Endothelial cell (in vitro differentiated cells): ENCODE measurements at regions not wholly inside any gene's neighbourhood (a gene's known extent, or its start where the extent isn't known, plus 50 kb on each side); places are given as distances from the start of the nearest gene placed in this dataset.

Experiments used
- DNase-seq: peaks from one replicate; pipeline ENCODE4 v3.0.0; 2021; ENCODE audit warnings: low spot score
- H3K27ac Mint-ChIP-seq: one replicate; pipeline ENCODE4 v1.8.0; 2021; ENCODE audit warnings: mixed read lengths, inconsistent platforms; ENCODE audit not compliant: unreplicated experiment
- H3K27me3 Mint-ChIP-seq: one replicate; pipeline ENCODE4 v1.8.0; 2021; ENCODE audit warnings: mild to moderate bottlenecking, moderate library complexity, mixed read lengths, inconsistent platforms; ENCODE audit not compliant: unreplicated experiment
- H3K36me3 Mint-ChIP-seq: one replicate; pipeline ENCODE4 v1.8.0; 2021; ENCODE audit warnings: mild to moderate bottlenecking, low read depth, mixed read lengths, inconsistent platforms; ENCODE audit not compliant: unreplicated experiment
- H3K4me1 Mint-ChIP-seq: one replicate; pipeline ENCODE4 v1.8.0; 2021; ENCODE audit warnings: mild to moderate bottlenecking, mixed read lengths, inconsistent platforms; ENCODE audit not compliant: unreplicated experiment
- H3K4me3 Mint-ChIP-seq: one replicate; pipeline ENCODE4 v1.8.0; 2021; ENCODE audit warnings: mild to moderate bottlenecking, mixed read lengths, inconsistent platforms; ENCODE audit not compliant: unreplicated experiment
- H3K9me3 Mint-ChIP-seq: one replicate; pipeline ENCODE4 v1.8.0; 2021; ENCODE audit warnings: mixed read lengths, inconsistent platforms; ENCODE audit not compliant: unreplicated experiment
- CTCF ChIP-seq: fragments of 200-600 bp; sonication (generic); IDR thresholded peaks from one replicate; pipeline ENCODE4 v1.5.0; 2021; ENCODE audit warnings: antibody characterized with exemption; ENCODE audit not compliant: unreplicated experiment

GRCh38 chr5:4348423-4348822, 752.8 kb downstream of the IRX1 start:
- Mint-ChIP-seq H3K4me3 (no peak overlapping the region), H3K9me3 (peaks cover 5% of the 10 kb centered on the region), H3K27ac (no peak overlapping the region), H3K27me3 (peaks cover 4% of the 10 kb centered on the region), H3K36me3 (no peaks in the 10 kb centered on the region), H3K4me1 (no peaks in the 10 kb centered on the region)
- no peak for DNase-seq
- TF ChIP-seq CTCF, result no peak

- Mint-ChIP-seq H3K9me3 (peaks cover 5% of the 10 kb centered on the region), H3K36me3 (no peaks in the 10 kb centered on the region), H3K27me3 (peaks cover 4% of the 10 kb centered on the region), H3K4me1 (no peaks in the 10 kb centered on the region), H3K27ac (no peak overlapping the region), H3K4me3 (no peak overlapping the region)
- no peak for DNase-seq
- TF ChIP-seq CTCF, result no peak
Observed at GRCh38 chr5:4348919-4349318, 753.3 kb downstream of the IRX1 start.

- TF ChIP-seq CTCF, result no peak
- H3K4me1 Mint-ChIP-seq, result no peaks in the 10 kb centered on the region
- H3K4me3 Mint-ChIP-seq, result no peak overlapping the region
- no peaks in the 10 kb centered on the region for H3K9me3 Mint-ChIP-seq
- no peaks in the 10 kb centered on the region for H3K36me3 Mint-ChIP-seq
- H3K27me3 Mint-ChIP-seq, result no peaks in the 10 kb centered on the region
- DNase-seq, result no peak
- H3K27ac Mint-ChIP-seq, result no peak overlapping the region
Observed at GRCh38 chr5:4356201-4356600, 760.6 kb downstream of the IRX1 start.

- TF ChIP-seq CTCF, result no peak
- no peak overlapping the region for H3K27ac Mint-ChIP-seq
- no peaks in the 10 kb centered on the region for H3K36me3 Mint-ChIP-seq
- DNase-seq, result no peak
- no peak overlapping the region for H3K4me3 Mint-ChIP-seq
- H3K4me1 Mint-ChIP-seq, result no peaks in the 10 kb centered on the region
- H3K27me3 Mint-ChIP-seq, result no peaks in the 10 kb centered on the region
- no peaks in the 10 kb centered on the region for H3K9me3 Mint-ChIP-seq
Observed at GRCh38 chr5:4359847-4360246, 764.2 kb downstream of the IRX1 start.

GRCh38 chr5:4361753-4362152, 766.1 kb downstream of the IRX1 start:
- no peaks in the 10 kb centered on the region for H3K36me3 Mint-ChIP-seq
- no peak overlapping the region for H3K27ac Mint-ChIP-seq
- peaks cover under 1% of the 10 kb centered on the region for H3K27me3 Mint-ChIP-seq
- no peaks in the 10 kb centered on the region for H3K9me3 Mint-ChIP-seq
- no peak for DNase-seq
- no peak for TF ChIP-seq CTCF
- no peak overlapping the region for H3K4me3 Mint-ChIP-seq
- H3K4me1 Mint-ChIP-seq, result no peaks in the 10 kb centered on the region
